NCI-H82 treated with DMSO at 0.1 percent for 48 hours (cell line): ENCODE measurements at regions not wholly inside any gene's neighbourhood (a gene's known extent, or its start where the extent isn't known, plus 50 kb on each side); places are given as distances from the start of the nearest gene placed in this dataset.

Source experiments
- DNase-seq: peaks from one replicate; lab custom pipeline; 2025; ENCODE audit not compliant: unreplicated experiment; lab: John Stamatoyannopoulos, UW

DNA sequence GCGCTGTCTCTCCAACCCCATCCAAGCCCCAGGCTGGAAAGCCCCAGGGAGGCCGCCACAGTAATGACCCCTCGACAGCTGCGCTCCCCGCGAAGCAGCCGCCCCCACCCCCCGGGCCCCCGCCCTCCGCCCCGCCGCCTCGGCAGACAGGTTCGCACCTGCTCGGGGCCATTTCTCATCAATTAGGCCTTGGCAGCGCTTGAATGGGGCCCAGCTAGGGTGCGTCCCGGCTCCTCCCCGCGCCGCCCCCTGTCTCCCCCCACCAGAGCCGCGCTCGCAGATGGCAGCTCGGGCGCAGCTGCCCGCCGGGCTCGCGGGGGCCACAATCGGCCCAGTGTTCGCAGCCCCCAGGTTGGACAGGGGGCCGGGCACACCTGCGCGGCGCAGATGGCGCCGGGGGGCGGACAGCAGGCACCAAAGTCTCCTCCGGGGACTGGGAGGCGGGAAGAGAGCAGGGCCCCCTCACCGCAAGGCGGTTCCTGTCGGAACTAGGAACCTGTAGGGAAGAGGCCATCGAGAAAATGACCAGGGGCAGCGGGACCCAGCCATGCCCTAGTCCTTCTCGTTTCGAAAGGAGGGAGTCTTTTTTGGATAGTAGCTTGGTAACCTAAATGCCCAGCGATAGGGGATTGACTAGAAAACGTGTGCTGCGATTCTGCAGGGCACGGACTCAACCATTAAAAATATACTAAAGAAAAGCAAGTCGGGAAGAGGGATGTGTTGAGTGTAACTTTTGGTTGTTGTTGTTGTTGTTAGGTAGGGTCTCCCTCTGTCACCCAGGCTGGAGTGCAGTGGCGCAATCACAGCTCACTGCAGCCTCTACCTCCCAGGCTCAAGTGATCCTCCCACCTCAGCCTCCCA, 83.2 kb upstream of the EYA2 start:
- DNase-seq: peak; percentile 66

DNA sequence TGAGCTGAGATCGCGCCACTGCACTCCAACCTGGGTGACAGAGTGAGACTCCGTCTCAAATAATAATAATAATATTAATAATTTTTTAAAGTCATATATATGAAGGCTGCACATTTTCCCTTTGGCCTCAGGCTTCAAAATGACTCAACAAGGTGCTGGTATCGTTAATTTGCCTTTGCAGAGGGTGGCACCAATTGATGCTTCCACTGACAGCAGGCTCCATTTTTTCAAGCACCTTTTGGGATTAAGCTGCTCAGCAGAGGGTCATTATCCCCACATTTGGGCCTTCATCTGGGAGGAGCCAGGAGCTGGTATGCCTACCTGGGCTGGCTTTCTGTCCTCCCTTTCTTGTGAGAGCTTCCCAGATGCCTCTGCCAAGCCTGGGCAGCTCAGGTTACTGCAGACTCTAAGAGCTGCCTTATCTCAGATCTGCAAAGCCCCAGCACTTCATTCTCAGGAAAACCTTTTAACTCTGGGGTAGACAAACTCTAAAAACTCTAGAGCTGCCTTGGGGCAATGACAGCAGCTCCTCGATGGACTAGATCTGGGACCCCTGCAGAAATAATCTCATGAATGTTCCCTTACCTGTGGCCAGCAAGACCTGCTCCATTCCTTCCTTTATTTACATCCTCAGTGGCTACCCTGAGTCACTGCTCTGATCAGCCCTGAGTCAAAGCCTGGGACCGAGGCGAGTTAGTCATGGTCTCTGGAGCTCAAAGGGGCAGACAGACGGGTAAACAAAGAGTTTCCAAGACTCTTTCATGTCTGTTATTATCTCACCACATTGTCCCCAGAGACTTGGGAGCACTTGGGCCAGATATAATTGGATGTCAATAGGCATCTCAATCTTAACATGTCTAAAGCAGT, 80.0 kb upstream of the EYA2 start:
- DNase-seq: peak; percentile 52

DNA sequence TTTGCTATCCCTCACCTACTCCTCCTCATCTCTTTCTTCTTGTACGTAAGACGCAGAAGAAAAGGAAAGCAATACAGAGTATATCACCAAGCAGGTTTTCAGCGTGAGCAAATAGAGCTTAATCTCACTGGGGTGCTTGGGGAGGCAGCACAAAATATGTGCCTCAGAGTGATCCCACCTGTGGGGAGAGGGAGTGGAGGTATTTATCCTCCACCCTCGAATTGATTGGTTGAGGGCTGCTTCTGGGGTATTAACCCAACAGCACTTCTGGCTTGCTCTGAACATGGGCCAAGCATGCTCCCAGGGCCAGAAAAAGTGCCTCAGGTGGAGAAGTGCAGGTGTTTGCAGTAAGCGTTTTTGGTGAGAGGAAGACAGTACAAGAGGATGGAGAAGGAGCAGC, 78.5 kb upstream of the EYA2 start:
- no peak for DNase-seq

DNA sequence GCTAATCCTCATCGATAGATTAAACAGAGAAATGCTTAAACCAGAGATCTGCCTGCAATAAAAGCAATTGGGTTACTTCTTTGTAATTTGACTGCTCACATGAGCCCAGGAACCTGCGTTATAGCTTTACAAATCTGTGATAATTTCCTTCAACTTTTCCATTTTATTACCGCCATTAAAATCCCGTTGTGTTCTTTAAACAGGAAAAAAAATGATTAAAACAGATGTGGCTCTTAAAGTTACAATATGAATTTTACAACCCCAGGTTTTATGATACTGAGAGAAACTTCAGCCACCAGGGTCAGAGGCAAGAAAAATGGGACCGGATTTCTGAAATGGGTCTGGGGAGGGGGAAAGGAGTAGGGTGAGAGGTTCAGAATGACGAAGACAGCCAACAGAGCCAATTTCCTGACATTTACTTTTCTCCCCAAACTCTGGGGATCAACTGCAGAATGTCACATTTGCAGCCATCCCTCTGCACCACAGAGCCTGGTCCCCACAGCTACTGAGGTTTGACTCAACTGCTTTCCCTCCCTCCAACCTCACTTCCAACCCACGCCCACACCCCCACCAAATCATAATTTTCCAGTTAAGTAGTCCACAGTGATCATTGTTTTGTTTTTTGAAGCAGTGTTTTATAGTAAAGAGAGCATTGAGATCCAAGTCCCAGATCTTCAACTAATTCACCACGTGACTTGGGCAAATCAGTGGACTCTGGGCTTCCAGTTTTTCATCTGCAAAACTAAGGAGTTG, 77.6 kb upstream of the EYA2 start:
- DNase-seq: no peak

DNA sequence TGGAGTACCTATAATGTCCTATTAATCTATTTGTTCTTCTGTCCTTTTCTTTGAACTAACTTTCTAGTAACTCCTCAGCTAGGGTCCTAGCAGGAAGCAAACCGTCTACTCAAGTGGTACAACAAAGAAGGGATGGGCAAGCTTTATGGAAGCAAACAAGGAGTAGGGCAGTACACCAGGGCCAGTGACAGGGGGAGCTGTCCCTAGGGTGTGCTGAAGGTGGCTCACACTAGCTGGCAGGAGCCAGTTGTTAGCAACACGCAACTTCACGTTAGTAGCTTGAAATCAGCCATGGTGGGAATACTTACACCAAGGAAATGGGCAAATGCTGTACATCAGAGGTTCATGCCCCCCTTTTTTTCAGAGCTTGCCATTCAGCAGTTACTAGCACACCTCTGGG, 74.0 kb upstream of the EYA2 start:
- DNase-seq: no peak

DNA sequence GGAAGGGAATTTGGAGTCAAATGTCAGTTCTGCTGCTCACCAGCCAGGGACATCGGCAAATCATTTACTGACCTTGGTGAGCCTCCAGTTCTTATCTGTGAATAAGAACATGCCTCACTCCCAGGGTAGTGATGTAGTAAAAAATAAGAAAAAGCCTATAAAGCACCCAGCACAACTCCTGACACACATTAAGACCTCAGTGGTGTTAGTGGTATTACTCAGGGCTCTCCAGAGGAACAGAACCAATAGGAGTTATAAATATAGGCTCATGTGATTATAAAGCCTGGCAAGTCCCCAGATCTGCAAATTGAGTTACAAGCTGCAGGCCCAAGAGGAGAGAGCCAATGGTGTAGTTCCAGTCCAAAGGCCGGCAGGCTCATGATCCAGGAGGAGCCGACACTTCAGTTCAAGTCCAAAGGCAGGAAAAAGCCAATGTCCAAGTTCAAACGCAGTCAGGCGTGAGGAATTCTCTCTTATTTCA, 71.3 kb upstream of the EYA2 start:
- DNase-seq: no peak

DNA sequence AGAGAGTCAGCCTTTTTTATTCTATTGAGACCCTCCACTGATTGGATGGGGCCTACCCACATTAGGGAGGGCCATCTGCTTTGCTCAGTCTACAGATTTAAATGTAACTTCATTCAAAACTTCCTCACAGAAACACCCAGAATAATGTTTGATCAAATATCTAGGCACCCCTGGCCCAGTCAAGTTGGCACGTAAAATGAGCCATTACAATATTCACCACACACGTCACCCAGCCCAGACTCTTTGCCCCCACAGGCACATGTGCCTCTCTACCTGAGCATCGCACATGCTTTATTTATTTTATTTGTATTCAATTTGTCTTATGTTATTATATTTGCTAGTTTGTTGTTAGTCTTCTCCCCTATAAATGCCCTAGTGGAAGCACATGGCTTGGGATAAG, 70.9 kb upstream of the EYA2 start:
- no peak for DNase-seq

DNA sequence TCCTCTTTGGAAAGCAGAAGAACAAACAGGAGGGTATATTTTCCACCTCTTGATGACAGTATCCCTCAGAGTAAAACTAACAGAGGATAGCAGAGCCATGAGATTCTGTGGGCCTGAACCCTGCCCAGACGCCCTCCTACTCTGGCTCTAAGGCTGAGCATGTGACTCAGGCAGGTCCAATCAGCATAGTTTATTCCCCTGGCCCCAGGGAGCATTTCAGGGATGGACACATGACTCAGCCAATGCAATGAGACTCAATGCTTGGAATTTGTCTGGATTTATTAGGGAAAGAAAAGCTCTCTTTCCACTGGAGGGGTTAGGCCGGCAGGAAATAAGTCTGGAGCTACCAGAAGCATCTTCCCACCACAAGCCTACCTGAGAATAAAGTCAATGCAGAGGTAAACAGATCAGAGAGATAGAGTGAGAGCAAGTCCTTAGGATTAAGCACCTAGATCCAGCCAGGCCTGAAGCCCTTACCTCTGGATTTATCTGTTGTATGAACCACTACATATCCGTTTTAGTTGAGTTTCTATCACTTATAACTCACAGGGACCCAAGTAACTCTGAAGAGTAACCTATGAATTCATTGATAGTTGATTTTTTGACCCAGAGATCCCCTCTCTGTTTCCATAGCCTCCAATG, 68.2 kb upstream of the EYA2 start:
- no peak for DNase-seq

DNA sequence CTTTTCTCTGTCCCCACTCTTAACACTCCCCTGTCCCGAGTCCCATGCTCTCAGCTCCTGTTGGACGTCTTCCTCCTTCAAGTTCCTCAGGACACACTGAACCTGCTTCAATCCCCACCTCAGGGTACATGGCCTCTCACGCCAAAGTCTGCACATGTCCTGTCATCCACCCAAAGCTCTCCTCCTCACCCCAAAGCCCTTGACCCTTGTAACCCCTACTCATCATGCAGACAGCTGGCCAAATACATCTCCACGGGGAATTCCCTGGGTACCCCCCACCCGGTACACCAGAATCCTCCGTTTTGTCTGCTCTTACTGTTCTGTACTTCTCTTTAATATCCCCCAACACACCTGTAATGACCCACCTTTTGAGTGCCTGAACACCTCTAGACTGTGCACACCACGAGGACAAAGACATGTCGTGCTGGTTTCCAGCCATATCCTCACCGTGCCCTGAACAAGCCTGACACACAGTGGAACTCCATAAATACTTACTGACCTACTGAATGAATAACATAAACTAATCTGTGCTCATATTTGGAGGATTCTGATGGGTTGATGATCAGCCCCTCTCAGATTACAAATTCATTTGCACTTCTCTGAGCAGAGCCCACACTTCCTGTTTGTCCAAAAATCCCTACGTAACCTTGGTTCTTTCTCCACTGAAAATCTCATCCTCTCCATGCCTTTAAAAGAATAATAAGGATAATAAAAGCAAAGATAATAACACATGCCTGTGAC, 66.8 kb upstream of the EYA2 start:
- no peak for DNase-seq

DNA sequence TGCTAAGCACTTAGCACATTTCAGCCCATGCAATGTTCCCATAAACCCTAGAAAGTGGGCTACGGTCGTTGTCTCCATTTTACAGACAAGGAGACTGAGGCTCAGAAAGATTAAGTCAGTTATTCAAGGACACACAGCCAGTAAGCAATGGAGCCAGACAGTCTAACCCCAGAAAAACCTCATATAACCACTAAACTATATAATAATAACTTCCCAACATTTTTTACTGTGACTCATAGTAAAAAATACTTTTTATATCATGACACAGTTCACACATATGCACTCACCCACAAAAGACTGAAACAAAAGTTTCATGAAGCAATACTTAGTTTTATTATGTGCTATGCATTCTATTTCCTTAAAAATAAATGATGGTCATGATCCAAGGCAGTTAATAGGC, 66.2 kb upstream of the EYA2 start:
- no peak for DNase-seq

DNA sequence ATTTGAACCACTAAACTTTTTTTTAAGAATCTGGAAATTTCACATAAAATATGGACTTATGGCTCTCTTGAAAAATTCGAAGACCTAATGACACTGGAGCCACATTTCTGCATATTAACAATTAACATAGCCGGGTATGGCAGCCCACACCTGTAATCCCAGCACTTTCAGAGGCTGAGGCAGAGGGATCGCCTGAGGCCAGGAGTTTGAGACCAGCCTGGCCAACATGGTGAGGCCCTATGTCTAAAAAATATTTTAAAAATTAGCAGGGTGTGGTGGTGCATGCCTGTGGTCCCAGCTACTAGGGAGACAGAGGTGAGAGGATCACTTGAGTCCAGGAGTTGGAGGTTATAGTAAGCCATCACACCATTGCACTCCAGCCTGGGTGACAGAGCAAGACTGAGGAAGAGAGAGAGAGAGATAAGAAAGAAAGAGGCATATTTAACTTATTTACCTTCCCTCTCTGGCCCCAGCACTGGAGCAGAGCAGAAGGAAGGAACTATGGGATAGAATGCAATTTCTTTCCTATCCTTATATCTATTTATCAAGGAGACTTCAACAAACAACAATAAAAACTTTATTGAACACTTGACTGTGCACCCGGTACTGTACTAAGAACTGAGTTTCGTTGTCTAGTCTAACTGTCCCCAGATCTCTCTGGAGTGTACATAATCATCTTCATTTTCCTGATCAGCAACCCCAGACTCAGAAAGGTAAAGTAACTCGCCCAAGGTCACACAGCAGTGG, 63.6 kb upstream of the EYA2 start:
- DNase-seq: no peak

DNA sequence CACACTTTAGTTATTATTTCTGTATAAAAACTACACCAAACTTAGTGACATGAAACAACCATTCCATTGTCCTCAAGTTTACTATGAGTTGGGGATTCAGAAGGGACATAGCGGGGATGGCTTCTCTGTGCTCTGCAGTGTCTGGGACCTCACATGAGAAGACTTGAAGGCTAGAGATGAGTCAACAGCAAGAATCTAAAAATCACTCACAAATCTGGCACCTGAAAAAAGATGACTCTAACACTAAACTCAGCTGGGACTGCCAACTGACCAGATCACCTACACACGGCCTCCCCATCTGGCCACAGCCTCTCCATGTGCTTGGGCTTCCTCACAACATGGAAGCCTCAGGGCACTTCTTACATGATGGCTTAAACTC, 63.0 kb upstream of the EYA2 start:
- DNase-seq: no peak

DNA sequence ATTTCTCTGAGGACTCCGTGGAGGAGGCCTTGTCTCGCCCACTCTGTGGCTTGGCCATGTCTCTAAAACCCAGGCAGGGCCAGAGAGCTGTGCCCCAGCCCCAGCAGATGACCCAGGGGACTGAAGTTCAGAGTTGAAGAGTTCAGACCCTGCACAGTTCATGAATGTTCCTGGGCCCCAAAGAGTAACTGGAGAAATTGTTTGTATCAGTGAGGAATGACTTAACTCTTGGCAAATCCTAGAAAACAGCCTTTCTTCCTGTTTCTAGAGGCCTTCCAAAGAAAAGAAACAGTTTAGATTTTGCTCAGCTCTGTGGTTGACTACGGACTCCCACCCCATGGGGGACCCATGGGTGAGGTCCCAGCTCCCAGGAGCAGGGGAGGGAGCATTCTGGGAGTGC, 62.1 kb upstream of the EYA2 start:
- DNase-seq: no peak

DNA sequence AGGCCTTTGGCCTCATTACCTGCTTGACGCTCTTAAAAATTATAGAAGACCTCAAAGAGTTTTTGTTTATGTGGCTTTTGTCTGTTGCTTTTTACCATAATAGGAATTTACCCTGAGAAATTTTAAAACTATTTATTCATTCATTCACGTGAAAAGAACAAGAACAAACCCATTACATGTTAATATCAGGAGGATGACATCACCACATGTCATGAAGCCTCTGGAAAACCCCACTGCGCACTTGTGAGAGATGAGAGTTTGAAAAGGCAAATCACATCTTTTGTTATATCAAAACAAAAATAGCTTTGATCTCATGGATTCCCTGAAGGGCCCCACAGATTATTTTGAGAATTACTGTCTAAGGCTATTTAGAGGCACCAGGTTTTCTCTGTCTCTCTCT, 61.3 kb upstream of the EYA2 start:
- no peak for DNase-seq

DNA sequence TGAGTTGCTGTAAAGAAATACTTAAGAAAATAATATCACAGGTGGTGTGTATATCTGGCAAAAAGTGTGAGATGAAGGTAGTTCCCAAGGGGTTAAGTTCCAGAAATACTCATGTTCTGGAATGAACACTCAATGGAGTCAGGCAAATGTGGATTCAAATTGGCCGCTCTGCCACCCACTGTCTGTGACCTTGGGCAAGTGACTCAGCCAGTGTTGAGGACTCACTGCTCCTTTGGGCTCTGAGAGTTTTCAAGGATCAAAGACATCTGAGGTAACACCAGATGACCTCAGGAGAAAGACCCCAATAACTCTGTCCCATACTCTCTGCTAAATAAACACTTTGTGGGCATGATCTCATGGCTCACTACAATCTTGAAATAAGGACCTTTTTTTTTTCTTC, 59.2 kb upstream of the EYA2 start:
- DNase-seq: no peak

DNA sequence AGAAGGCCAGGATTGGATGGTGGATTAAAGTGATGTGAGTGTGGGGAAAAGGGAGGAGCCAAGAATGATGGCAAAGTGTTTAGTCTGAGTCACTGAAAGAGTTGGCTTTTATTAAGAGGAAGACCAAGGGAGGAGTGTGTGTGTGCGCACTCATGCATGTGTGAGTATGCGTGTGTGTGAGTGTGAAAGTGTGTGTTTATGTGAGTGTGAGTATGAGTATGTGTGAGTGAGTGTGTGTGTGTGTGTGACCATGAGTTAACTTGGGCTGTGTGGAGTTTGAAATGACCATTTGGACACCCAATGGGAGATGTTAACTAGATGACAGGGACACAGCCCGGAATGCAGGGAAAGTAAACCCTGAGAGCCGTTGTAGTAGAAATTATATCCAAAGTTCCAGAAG, 57.6 kb upstream of the EYA2 start:
- DNase-seq: no peak

DNA sequence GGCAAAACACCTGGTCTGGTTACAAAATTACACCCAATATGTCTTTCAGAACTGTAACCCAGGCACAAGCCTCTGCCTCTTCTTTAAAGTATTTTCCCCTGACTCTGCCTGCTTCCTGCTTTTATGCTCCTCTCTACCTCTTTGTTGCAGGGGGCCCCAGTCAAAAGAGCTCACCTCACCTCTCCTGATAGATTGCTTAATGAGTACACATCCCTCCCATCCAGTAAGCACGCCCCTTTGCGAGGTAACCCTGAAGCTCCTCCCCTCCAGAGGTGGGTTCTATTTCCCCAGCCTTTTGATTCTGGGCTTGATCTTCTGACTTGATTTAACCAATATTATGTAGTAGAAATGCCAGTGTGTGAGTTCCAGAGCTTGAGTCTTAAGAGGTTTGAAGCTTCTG, 56.6 kb upstream of the EYA2 start:
- no peak for DNase-seq

DNA sequence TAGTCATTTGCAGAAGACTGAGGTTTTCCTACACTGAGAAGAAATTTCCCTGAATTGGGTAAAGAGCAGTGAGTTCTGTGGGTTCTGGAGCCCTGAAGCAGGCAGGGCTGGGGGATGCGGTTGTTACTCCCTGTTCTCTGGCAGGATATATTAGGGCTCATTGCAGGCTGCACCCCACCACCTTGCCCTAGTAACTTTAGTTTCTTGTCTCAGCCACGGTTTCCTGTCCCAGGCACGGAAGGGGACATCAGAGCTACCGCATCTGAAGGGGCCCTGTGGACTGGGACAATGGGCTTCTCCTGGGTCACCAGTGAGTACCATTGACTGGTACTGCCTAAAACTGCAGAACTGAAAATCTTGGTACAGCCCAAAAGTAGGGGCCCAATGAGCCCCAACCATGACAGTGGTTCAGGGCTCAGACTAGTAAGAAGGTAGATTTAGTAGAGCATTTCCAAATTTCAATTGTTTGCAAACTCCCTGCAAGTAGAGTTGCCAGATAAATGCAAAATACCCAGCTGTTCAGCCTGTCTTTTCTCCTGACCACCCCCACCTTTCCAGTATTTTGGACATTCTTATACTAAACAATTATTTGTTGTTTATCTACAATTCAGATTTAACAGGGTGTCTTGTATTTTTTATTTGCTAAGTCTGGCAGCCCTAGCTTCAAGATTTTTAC, 54.5 kb upstream of the EYA2 start:
- no peak for DNase-seq
